ENCODE measurements at regions not wholly inside any gene's neighbourhood (a gene's known extent, or its start where the extent isn't known, plus 50 kb on each side); places are given as distances from the start of the nearest gene placed in this dataset.
"Not testable (repeated sequence)": the region's sequence is repeated elsewhere in the genome, so short reads cannot be mapped to it uniquely, and the experiment has no call there.

- not testable (repeated sequence) for DNase-seq (ENCODE audit: low read depth in 1 of 2, low spot score in 1 of 2)
Measured at GRCh38 chr7:56466607-56467525, 350.6 kb upstream of the NUPR2 start.

- no peak for DNase-seq (ENCODE audit: low read depth in 1 of 2, low spot score in 1 of 2)
Measured at GRCh38 chr7:56449762-56450161, 333.5 kb upstream of the NUPR2 start.

GRCh38 chr7:56447864-56448693 is 331.9 kb upstream of the NUPR2 start:
- DNase-seq (ENCODE audit: low read depth in 1 of 2, low spot score in 1 of 2), result no peak

GRCh38 chr7:56420528-56420927 is 304.3 kb upstream of the NUPR2 start:
- not testable (repeated sequence) for DNase-seq (ENCODE audit: low read depth in 1 of 2, low spot score in 1 of 2)

- DNase-seq (ENCODE audit: low read depth in 1 of 2, low spot score in 1 of 2), result no peak
Measured at GRCh38 chr7:56375173-56375572, 259.0 kb upstream of the NUPR2 start.

GRCh38 chr7:56374666-56375065 is 258.4 kb upstream of the NUPR2 start:
- not testable (repeated sequence) for DNase-seq (ENCODE audit: low read depth in 1 of 2, low spot score in 1 of 2)

- DNase-seq (ENCODE audit: low read depth in 1 of 2, low spot score in 1 of 2), result peak; percentile 59 to 74
Measured at GRCh38 chr7:56373314-56373713, 257.1 kb upstream of the NUPR2 start.

- peak in 1 of 2 donors; percentile 51 for DNase-seq (ENCODE audit: low read depth in 1 of 2, low spot score in 1 of 2)
Measured at GRCh38 chr7:56371792-56372191, 255.6 kb upstream of the NUPR2 start.

- not testable (repeated sequence) for DNase-seq (ENCODE audit: low read depth in 1 of 2, low spot score in 1 of 2)
Measured at GRCh38 chr7:56370208-56370872, 254.1 kb upstream of the NUPR2 start.

- DNase-seq (ENCODE audit: low read depth in 1 of 2, low spot score in 1 of 2), result not testable (repeated sequence)
Measured at GRCh38 chr7:56367914-56368313, 251.7 kb upstream of the NUPR2 start.

GRCh38 chr7:56367411-56367810 is 251.2 kb upstream of the NUPR2 start:
- peak in 1 of 2 donors; percentile 13 for DNase-seq (ENCODE audit: low read depth in 1 of 2, low spot score in 1 of 2)

- not testable (repeated sequence) for DNase-seq (ENCODE audit: low read depth in 1 of 2, low spot score in 1 of 2)
Measured at GRCh38 chr7:56366701-56367100, 250.5 kb upstream of the NUPR2 start.

GRCh38 chr7:56352576-56352975 is 236.4 kb upstream of the NUPR2 start:
- not testable (repeated sequence) for DNase-seq (ENCODE audit: low read depth in 1 of 2, low spot score in 1 of 2)

- not testable (repeated sequence) for DNase-seq (ENCODE audit: low read depth in 1 of 2, low spot score in 1 of 2)
Measured at GRCh38 chr7:56351181-56351580, 235.0 kb upstream of the NUPR2 start.

- not testable (repeated sequence) for DNase-seq (ENCODE audit: low read depth in 1 of 2, low spot score in 1 of 2)
Measured at GRCh38 chr7:56348311-56348710, 232.1 kb upstream of the NUPR2 start.

GRCh38 chr7:56328327-56328726 is 212.1 kb upstream of the NUPR2 start:
- DNase-seq (ENCODE audit: low read depth in 1 of 2, low spot score in 1 of 2), result not testable (repeated sequence)

GRCh38 chr7:56290548-56290947 is 174.3 kb upstream of the NUPR2 start:
- DNase-seq (ENCODE audit: low read depth in 1 of 2, low spot score in 1 of 2), result no peak

GRCh38 chr7:56287429-56288138 is 171.4 kb upstream of the NUPR2 start:
- no peak for DNase-seq (ENCODE audit: low read depth in 1 of 2, low spot score in 1 of 2)

GRCh38 chr7:56256108-56256507 is 139.9 kb upstream of the NUPR2 start:
- no peak for DNase-seq (ENCODE audit: low read depth in 1 of 2, low spot score in 1 of 2)

GRCh38 chr7:56250135-56250534 is 133.9 kb upstream of the NUPR2 start:
- DNase-seq (ENCODE audit: low read depth in 1 of 2, low spot score in 1 of 2), result no peak

GRCh38 chr7:56229631-56230030 is 113.4 kb upstream of the NUPR2 start:
- DNase-seq (ENCODE audit: low read depth in 1 of 2, low spot score in 1 of 2), result no peak

All from activated T-helper 1 cell treated with anti-CD3 and anti-CD28 coated beads, Interleukin-2, amount 50 U/mL, for 16 hours (primary cell).